GM23338 (cell line): ENCODE measurements at regions not wholly inside any gene's neighbourhood (a gene's known extent, or its start where the extent isn't known, plus 50 kb on each side); places are given as distances from the start of the nearest gene placed in this dataset.

Experiments
- ATAC-seq: fragments of 200-7000 bp; cut with Tn5 transposase; 3 replicates; pipeline ENCODE4 v1.9.1; 2020
- DNase-seq: peaks from one replicate; pipeline ENCODE4 v3.0.0-alpha.2; 2015; ENCODE audit warnings: low spot score
- H2AFZ ChIP-seq: fragments of 200-600 bp; sonication (generic); 2 replicates; pipeline ENCODE4 v1.8.0; 2016; ENCODE audit warnings: antibody characterized with exemption, mild to moderate bottlenecking, moderate library complexity
- H3F3A ChIP-seq: fragments of 200-600 bp; sonication (generic); replicated peaks from 2 replicates; pipeline ENCODE4 v1.8.0; 2017; ENCODE audit warnings: antibody characterized with exemption, mixed run types, low read depth
- H3K27ac ChIP-seq: fragments of 200-600 bp; sonication (generic); 2 replicates; pipeline ENCODE4 v1.6.1; 2016; ENCODE audit warnings: low read depth
- H3K27me3 ChIP-seq: fragments of 200-600 bp; sonication (generic); 2 replicates; pipeline ENCODE4 v1.8.0; 2016; ENCODE audit warnings: mild to moderate bottlenecking, mixed run types, moderate library complexity; ENCODE audit not compliant: insufficient read depth
- H3K36me3 ChIP-seq: fragments of 200-600 bp; sonication (generic); 2 replicates; pipeline ENCODE4 v1.8.0; 2016; ENCODE audit warnings: mild to moderate bottlenecking; ENCODE audit not compliant: insufficient read depth
- H3K4me1 ChIP-seq: fragments of 200-600 bp; sonication (generic); 2 replicates; pipeline ENCODE4 v1.8.0; 2016; ENCODE audit warnings: mild to moderate bottlenecking, moderate library complexity; ENCODE audit not compliant: insufficient read depth
- H3K4me2 ChIP-seq: fragments of 200-600 bp; sonication (generic); 2 replicates; pipeline ENCODE4 v1.7.1; 2017; ENCODE audit warnings: mixed run types
- H3K4me3 ChIP-seq: fragments of 200-600 bp; sonication (generic); 2 replicates; pipeline ENCODE4 v1.6.1; 2016; ENCODE audit warnings: mixed run types
- H3K79me2 ChIP-seq: fragments of 200-600 bp; sonication (generic); replicated peaks from 2 replicates; pipeline ENCODE4 v1.8.0; 2017; ENCODE audit warnings: mild to moderate bottlenecking; ENCODE audit not compliant: insufficient read depth
- H3K9me2 ChIP-seq: fragments of 200-600 bp; sonication (generic); 2 replicates; pipeline ENCODE4 v1.8.0; 2017; ENCODE audit not compliant: insufficient read depth
- H4K20me1 ChIP-seq: fragments of 200-600 bp; sonication (generic); replicated peaks from 2 replicates; pipeline ENCODE4 v1.8.0; 2017; ENCODE audit warnings: mild to moderate bottlenecking; ENCODE audit not compliant: insufficient read depth
- H3K27ac Mint-ChIP-seq: 2 replicates; pipeline ENCODE4 v1.8.0; 2020; ENCODE audit warnings: inconsistent platforms, mild to moderate bottlenecking, moderate library complexity, mixed read lengths
- H3K27me3 Mint-ChIP-seq: 3 replicates; pipeline ENCODE4 v1.8.0; 2022; ENCODE audit warnings: low read depth, mild to moderate bottlenecking, moderate library complexity, mixed read lengths, inconsistent platforms; ENCODE audit not compliant: insufficient read depth, poor library complexity
- H3K36me3 Mint-ChIP-seq: 3 replicates; pipeline ENCODE4 v1.8.0; 2021; ENCODE audit warnings: low read depth, mild to moderate bottlenecking, inconsistent platforms, moderate library complexity, mixed read lengths
- H3K4me1 Mint-ChIP-seq: 3 replicates; pipeline ENCODE4 v1.8.0; 2020; ENCODE audit warnings: mild to moderate bottlenecking, inconsistent platforms, mixed read lengths
- H3K4me3 Mint-ChIP-seq: 3 replicates; pipeline ENCODE4 v1.8.0; 2021; ENCODE audit warnings: moderate library complexity, mild to moderate bottlenecking, inconsistent platforms, mixed read lengths
- H3K9me3 Mint-ChIP-seq: 3 replicates; pipeline ENCODE4 v1.8.0; 2020; ENCODE audit warnings: moderate library complexity, mild to moderate bottlenecking, inconsistent platforms, mixed read lengths
- CREB1 ChIP-seq: fragments of 250-450 bp; sonication (Bioruptor Pico); IDR thresholded peaks from 2 replicates; pipeline ENCODE4 v1.5.0; 2020; ENCODE audit warnings: low read depth, mild to moderate bottlenecking, moderate library complexity
- ETS1 ChIP-seq: IDR thresholded peaks from 2 replicates; pipeline ENCODE4 v1.6.1; 2016; ENCODE audit warnings: antibody characterized with exemption
- EZH2phosphoT487 ChIP-seq: fragments of 200-600 bp; sonication (generic); IDR thresholded peaks from one replicate; pipeline ENCODE4 v1.8.1; 2018; ENCODE audit warnings: antibody characterized with exemption; ENCODE audit not compliant: unreplicated experiment
- JUNB ChIP-seq: IDR thresholded peaks from one replicate; pipeline ENCODE4 v1.6.1; 2016; ENCODE audit warnings: antibody characterized with exemption; ENCODE audit not compliant: unreplicated experiment
- NANOG ChIP-seq: IDR thresholded peaks from 2 replicates; pipeline ENCODE4 v1.6.1; 2016; ENCODE audit warnings: antibody characterized with exemption, borderline replicate concordance
- POLR2AphosphoS5 ChIP-seq: IDR thresholded peaks from 2 replicates; pipeline ENCODE4 v1.6.1; 2016; ENCODE audit warnings: antibody characterized with exemption, low read depth
- TF ChIP-seq, protein P1 (sequence below), 2 experiments: fragments of 200-600 bp in 1 of 2; sonication (generic) in 1 of 2; conservative IDR thresholded peaks; 2 replicates each; pipeline versions ENCODE4 v1.5.1 to v1.6.1; 2016 to 2017; ENCODE audit warnings: antibody characterized with exemption in 2 of 2, low read depth in 2 of 2, mild to moderate bottlenecking in 2 of 2, moderate library complexity in 1 of 2
- TF ChIP-seq, protein P2 (sequence below): IDR thresholded peaks from one replicate; pipeline ENCODE4 v1.6.1; 2018; ENCODE audit warnings: antibody characterized with exemption; ENCODE audit not compliant: unreplicated experiment

DNA sequence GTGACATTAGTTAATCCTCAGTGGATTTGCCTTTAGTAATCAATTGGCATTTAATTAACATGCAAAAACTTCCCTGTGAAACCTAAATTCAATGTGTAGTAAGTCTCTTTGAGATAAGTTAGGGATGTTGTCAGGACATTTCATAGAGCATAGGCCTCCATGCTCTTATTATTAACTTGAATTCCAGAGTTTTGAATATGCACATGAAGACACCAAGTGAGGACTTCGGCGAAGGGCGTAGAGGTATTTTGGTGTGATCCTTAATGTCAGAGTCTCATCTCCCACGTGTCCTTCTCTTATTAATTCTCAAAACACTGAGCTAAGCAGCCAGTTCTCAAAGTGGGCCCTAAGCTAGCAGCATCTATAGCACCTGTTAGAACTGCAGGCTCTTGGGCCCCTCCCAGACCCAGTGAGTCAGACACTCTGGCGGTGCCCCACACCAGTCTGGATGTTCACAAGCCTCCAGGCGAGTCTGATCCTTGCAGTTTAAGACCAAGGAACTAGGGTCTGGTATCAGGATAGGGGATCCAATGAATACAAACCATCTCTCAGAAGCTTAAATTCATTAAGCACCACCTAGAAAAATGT lies 292.1 kb downstream of the QKI start (continued):
- TF ChIP-seq, protein P1, sequence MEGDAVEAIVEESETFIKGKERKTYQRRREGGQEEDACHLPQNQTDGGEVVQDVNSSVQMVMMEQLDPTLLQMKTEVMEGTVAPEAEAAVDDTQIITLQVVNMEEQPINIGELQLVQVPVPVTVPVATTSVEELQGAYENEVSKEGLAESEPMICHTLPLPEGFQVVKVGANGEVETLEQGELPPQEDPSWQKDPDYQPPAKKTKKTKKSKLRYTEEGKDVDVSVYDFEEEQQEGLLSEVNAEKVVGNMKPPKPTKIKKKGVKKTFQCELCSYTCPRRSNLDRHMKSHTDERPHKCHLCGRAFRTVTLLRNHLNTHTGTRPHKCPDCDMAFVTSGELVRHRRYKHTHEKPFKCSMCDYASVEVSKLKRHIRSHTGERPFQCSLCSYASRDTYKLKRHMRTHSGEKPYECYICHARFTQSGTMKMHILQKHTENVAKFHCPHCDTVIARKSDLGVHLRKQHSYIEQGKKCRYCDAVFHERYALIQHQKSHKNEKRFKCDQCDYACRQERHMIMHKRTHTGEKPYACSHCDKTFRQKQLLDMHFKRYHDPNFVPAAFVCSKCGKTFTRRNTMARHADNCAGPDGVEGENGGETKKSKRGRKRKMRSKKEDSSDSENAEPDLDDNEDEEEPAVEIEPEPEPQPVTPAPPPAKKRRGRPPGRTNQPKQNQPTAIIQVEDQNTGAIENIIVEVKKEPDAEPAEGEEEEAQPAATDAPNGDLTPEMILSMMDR (conservative IDR thresholded peaks at IDR 0.05; ENCODE audit: low read depth in 2 of 2) = no peak
- TF ChIP-seq, protein P2, sequence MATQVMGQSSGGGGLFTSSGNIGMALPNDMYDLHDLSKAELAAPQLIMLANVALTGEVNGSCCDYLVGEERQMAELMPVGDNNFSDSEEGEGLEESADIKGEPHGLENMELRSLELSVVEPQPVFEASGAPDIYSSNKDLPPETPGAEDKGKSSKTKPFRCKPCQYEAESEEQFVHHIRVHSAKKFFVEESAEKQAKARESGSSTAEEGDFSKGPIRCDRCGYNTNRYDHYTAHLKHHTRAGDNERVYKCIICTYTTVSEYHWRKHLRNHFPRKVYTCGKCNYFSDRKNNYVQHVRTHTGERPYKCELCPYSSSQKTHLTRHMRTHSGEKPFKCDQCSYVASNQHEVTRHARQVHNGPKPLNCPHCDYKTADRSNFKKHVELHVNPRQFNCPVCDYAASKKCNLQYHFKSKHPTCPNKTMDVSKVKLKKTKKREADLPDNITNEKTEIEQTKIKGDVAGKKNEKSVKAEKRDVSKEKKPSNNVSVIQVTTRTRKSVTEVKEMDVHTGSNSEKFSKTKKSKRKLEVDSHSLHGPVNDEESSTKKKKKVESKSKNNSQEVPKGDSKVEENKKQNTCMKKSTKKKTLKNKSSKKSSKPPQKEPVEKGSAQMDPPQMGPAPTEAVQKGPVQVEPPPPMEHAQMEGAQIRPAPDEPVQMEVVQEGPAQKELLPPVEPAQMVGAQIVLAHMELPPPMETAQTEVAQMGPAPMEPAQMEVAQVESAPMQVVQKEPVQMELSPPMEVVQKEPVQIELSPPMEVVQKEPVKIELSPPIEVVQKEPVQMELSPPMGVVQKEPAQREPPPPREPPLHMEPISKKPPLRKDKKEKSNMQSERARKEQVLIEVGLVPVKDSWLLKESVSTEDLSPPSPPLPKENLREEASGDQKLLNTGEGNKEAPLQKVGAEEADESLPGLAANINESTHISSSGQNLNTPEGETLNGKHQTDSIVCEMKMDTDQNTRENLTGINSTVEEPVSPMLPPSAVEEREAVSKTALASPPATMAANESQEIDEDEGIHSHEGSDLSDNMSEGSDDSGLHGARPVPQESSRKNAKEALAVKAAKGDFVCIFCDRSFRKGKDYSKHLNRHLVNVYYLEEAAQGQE = no peak

DNA sequence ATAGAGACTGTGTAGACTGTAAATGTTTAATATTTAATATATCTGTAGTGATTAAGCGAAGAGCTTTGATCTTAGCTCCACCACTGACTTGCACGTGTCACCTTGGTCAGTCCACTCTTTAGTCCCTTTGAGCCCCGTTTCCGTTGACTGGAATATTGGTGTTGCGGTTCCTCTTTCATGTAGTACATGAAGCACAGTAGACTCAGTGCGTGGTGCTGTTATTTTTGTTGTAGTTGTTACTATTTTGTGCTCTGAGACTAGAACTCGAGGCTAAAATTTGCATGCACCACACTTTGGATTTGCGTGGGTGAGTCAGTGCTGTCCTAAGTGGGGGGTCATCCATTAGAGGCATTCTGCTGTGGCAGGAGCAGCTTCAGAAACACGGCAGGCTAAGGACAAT lies 291.4 kb downstream of the QKI start:
- Histone ChIP-seq H3K79me2 (no peaks in the 10 kb centered on the region), H4K20me1 (no peaks in the 10 kb centered on the region), H3K4me1 (no peaks in the 10 kb centered on the region), H3K4me3 (no peak overlapping the region), H3K36me3 (no peaks in the 10 kb centered on the region), H3F3A (no peaks in the 10 kb centered on the region), H3K27ac (no peak overlapping the region), H3K27me3 (no peaks in the 10 kb centered on the region), H2AFZ (no peak overlapping the region), H3K4me2 (no peak overlapping the region), H3K9me2 (peaks cover 4% of the 10 kb centered on the region)
- H3K4me1 Mint-ChIP-seq = peaks cover 2% of the 10 kb centered on the region; the same call in 1 of the 3 replicates
- ATAC-seq (no peak), DNase-seq (no peak)
- no peak overlapping the region for H3K27ac Mint-ChIP-seq
- H3K36me3 Mint-ChIP-seq = no peaks in the 10 kb centered on the region
- no peak overlapping the region for H3K4me3 Mint-ChIP-seq
- H3K27me3 Mint-ChIP-seq = peaks cover 1% of the 10 kb centered on the region
- no peaks in the 10 kb centered on the region; the same call in 1 of the 3 replicates for H3K9me3 Mint-ChIP-seq
- no peak for TF ChIP-seq NANOG
- TF ChIP-seq EZH2phosphoT487 = no peak
- TF ChIP-seq CREB1 (CRISPR knock-in tag) = no peak
- no peak for TF ChIP-seq JUNB
- no peak for TF ChIP-seq POLR2AphosphoS5
- TF ChIP-seq, protein P2 = no peak
- TF ChIP-seq ETS1 = no peak
